ENCODE measurements at regions not wholly inside any gene's neighbourhood (a gene's known extent, or its start where the extent isn't known, plus 50 kb on each side); places are given as distances from the start of the nearest gene placed in this dataset.

DNA sequence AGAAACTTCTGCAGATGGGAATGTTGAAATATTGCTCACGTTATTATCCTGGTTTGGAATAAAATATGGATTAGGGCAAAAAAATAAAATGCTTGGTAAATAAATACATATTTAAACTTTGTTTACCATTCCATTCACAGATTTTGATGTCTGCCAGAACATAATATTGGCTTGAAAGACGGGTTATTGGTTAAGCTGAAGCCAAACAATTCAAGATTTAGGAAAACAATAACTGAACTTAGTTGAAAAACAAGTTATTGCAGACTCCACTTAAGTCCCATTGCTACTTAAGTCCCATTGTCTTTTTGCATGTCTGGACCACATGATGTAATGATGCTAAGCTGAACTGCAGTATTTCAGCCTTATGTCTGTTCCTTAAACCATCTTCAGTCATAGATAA is 722.5 kb downstream of the FAT4 start:
- Histone ChIP-seq H3K4me1 (no peaks in the 10 kb centered on the region), H3K27me3 (no peaks in the 10 kb centered on the region), H3K36me3 (no peaks in the 10 kb centered on the region), H3K9me3 (no peaks in the 10 kb centered on the region), H3K4me3 (no peak overlapping the region), H3K27ac (no peak overlapping the region)
- DNase-seq, result no peak
- no peak for TF ChIP-seq POLR2A (IDR thresholded peaks at IDR 0.05)

DNA sequence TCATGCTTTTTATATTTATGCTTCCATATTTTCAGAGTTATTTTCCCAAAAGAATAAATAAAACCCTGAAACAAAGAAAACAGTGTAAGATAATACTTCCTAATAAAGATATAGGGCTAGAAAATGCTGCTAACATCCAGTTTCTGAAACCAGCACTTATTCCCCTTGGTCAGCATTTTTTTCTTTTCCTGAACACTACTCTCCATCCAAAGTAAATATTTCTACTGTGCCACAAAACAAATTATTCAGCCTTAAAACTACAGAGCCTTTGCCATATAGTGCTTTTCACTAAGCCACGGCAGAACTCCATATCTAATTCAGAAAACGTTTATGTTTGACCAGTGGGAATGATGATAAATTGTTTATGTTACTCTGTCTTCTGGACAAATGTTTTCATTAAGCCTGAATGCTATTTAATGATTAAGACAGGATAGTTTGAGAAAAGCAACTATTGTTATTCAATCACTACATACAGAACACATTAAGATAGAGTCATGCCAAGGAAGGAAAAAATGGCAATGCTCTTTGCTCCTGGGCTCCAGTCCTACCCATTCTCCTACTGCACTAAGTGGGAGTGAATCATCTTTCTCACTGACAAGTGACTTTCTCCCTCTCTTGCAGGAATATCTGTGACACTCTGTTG is 723.9 kb downstream of the FAT4 start:
- no peaks in the 10 kb centered on the region for H3K9me3 ChIP-seq
- H3K4me3 ChIP-seq, result no peak overlapping the region
- DNase-seq, result no peak
- no peaks in the 10 kb centered on the region for H3K27me3 ChIP-seq
- TF ChIP-seq POLR2A (IDR thresholded peaks at IDR 0.05), result no peak
- TF ChIP-seq, protein P1, sequence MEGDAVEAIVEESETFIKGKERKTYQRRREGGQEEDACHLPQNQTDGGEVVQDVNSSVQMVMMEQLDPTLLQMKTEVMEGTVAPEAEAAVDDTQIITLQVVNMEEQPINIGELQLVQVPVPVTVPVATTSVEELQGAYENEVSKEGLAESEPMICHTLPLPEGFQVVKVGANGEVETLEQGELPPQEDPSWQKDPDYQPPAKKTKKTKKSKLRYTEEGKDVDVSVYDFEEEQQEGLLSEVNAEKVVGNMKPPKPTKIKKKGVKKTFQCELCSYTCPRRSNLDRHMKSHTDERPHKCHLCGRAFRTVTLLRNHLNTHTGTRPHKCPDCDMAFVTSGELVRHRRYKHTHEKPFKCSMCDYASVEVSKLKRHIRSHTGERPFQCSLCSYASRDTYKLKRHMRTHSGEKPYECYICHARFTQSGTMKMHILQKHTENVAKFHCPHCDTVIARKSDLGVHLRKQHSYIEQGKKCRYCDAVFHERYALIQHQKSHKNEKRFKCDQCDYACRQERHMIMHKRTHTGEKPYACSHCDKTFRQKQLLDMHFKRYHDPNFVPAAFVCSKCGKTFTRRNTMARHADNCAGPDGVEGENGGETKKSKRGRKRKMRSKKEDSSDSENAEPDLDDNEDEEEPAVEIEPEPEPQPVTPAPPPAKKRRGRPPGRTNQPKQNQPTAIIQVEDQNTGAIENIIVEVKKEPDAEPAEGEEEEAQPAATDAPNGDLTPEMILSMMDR (IDR thresholded peaks at IDR 0.05), result no peak
- H3K36me3 ChIP-seq, result no peaks in the 10 kb centered on the region
- no peaks in the 10 kb centered on the region for H3K4me1 ChIP-seq
- H3K27ac ChIP-seq, result no peak overlapping the region

DNA sequence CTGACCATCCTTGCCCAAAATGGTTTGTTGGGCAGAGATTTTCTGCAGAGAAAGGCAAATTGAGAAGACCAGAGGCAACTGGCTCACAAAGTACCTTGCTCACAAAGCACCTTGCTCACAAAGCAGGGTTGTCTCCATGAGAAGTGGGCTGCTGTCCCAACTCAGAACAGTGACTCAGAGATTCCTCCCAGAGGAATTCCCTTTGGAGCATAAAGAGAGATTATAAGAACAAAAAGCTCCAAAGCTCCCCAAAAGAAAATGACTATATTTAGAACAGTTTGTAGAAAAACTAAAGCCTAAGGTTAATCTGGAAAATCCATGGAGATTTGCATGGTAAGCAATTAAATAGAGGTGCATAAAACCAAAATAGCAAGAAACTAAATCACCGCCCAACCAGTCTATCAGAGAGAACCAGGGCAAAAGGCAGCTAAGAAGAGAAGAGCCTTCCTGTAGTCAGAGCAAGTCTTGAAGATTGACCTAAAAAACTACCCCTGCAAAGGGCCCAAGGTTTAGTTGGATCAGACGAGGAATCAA is 731.4 kb downstream of the FAT4 start:
- H3K4me1 ChIP-seq, result no peaks in the 10 kb centered on the region
- H3K27me3 ChIP-seq, result no peaks in the 10 kb centered on the region
- TF ChIP-seq, protein P1 (IDR thresholded peaks at IDR 0.05), result no peak
- TF ChIP-seq POLR2A (IDR thresholded peaks at IDR 0.05), result no peak
- no peaks in the 10 kb centered on the region for H3K9me3 ChIP-seq
- H3K36me3 ChIP-seq, result no peaks in the 10 kb centered on the region
- H3K4me3 ChIP-seq, result no peak overlapping the region
- no peak for DNase-seq
- no peak overlapping the region for H3K27ac ChIP-seq

DNA sequence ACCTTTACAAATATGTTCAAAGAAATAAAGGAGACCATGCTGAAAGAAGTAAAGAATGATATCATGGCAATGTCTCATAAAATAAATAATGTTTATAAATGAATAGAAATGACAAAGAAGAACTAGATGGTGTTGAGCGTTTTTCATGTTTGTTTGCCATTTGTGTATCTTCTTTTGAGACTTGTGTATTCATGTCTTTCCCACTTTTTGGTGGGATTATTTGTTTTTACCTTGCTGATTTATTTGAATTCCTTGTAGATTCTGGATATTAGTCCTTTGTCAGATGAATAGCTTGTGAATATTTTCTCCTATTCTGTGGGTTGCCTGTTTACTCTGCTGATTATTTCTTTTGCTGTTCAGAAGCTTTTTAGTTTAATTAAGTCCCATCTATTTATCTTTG is 732.4 kb downstream of the FAT4 start:
- DNase-seq, result no peak
- no peak for TF ChIP-seq POLR2A (IDR thresholded peaks at IDR 0.05)
- TF ChIP-seq, protein P1 (IDR thresholded peaks at IDR 0.05), result no peak

DNA sequence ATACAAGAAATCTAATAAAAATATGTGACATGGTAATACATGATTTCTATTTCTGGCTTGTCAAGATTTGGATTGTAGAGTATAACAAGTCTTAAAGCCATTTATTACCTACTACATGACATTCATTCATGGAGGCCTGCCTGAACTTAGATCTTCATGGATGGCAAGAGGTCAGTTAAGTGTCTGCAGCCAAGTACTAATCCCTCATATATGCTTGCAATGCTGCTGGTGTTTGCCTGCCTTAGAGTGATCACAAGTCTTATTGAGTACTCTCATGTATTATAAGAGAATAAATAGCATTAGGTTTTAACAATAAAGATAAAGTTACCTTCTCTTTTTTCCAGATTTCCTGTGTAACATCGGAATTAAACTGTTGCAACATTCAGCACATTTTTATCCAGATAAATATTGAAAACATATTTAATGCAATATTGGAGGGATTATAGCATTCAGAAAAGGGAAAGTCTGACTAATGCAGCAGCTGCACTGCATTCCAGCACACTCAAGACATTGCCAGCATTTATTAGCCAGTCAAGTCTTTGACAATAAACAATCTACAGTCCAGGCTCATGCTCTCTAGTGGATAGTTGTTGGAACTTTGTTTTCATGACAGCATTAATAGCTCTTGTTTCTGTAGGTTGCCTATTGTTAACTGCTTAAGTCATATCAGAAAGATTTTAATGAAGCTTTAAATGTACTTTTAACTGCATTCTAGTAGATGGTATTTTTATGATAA is 737.1 kb downstream of the FAT4 start:
- H3K27ac ChIP-seq, result no peak overlapping the region
- DNase-seq, result no peak

More for the DNA sequence above, 732.4 kb downstream of the FAT4 start:
- Histone ChIP-seq H3K27ac (no peak overlapping the region), H3K4me3 (no peak overlapping the region), H3K9me3 (no peaks in the 10 kb centered on the region), H3K4me1 (no peaks in the 10 kb centered on the region), H3K27me3 (no peaks in the 10 kb centered on the region), H3K36me3 (no peaks in the 10 kb centered on the region)

More for the DNA sequence above, 737.1 kb downstream of the FAT4 start:
- Histone ChIP-seq H3K4me3 (no peak overlapping the region), H3K27me3 (no peaks in the 10 kb centered on the region), H3K9me3 (no peaks in the 10 kb centered on the region), H3K36me3 (no peaks in the 10 kb centered on the region), H3K4me1 (no peaks in the 10 kb centered on the region)
- no peak for TF ChIP-seq POLR2A (IDR thresholded peaks at IDR 0.05)
- TF ChIP-seq, protein P1 (IDR thresholded peaks at IDR 0.05), result no peak

Data from Peyer's patch (tissue), 4 donors.